H1 (cell line): ENCODE measurements at regions not wholly inside any gene's neighbourhood (a gene's known extent, or its start where the extent isn't known, plus 50 kb on each side); places are given as distances from the start of the nearest gene placed in this dataset.

ENCODE experiments used
- CTCF ChIA-PET: fragments of 300-600 bp; sonication (Branson Sonifier 250); formaldehyde crosslinking; loops from one replicate; lab custom pipeline; 2021; ENCODE audit not compliant: partially characterized antibody; lab: Charles Lee
- POLR2A ChIA-PET: fragments of 300-600 bp; sonication (Branson Sonifier 250); formaldehyde crosslinking; loops from one replicate; lab custom pipeline; 2021; ENCODE audit warnings: inconsistent platforms; ENCODE audit not compliant: partially characterized antibody; lab: Charles Lee
- DNase-seq, 2 experiments: peaks; one replicate each; pipeline versions ENCODE4 v3.0.0 to v3.0.0-alpha.2; 2010 to 2022; ENCODE audit warnings: low spot score in 2 of 2, low read depth in 1 of 2, mixed read lengths in 1 of 2
- FAIRE-seq: peaks from 2 replicates; lab custom pipeline; 2011; peaks lifted over from hg19 to GRCh38; lab: Jason Lieb, UNC
- H2AFZ ChIP-seq: 2 replicates; pipeline ENCODE4 v1.8.1; 2012; ENCODE audit warnings: low read length, inconsistent platforms
- H2AK5ac ChIP-seq: 2 replicates; pipeline ENCODE4 v1.6.1; 2013; ENCODE audit warnings: low read depth, low read length
- H2BK120ac ChIP-seq: replicated peaks from 2 replicates; pipeline ENCODE3; 2013; ENCODE audit warnings: low read depth, low read length, inconsistent platforms
- H2BK12ac ChIP-seq: 2 replicates; pipeline ENCODE4 v1.6.1; 2013; ENCODE audit warnings: low read depth, low read length
- H2BK15ac ChIP-seq: 2 replicates; pipeline ENCODE4 v1.6.1; 2013; ENCODE audit warnings: low read length
- H2BK20ac ChIP-seq: 2 replicates; pipeline ENCODE4 v1.6.1; 2013; ENCODE audit warnings: low read length
- H2BK5ac ChIP-seq: 2 replicates; pipeline ENCODE4 v1.6.1; 2013; ENCODE audit warnings: low read depth, low read length
- H3K14ac ChIP-seq: 2 replicates; pipeline ENCODE4 v1.6.1; 2013; ENCODE audit warnings: inconsistent platforms; ENCODE audit not compliant: insufficient read length
- H3K18ac ChIP-seq: 2 replicates; pipeline ENCODE4 v1.6.1; 2013; ENCODE audit warnings: low read length; ENCODE audit errors: extremely low read depth
- H3K23ac ChIP-seq: 2 replicates; pipeline ENCODE4 v1.6.1; 2013; ENCODE audit warnings: inconsistent platforms; ENCODE audit not compliant: insufficient read length
- H3K23me2 ChIP-seq: 2 replicates; pipeline ENCODE4 v1.6.1; 2013; ENCODE audit warnings: low read depth, low read length
- H3K27ac ChIP-seq: 2 replicates; pipeline ENCODE4 v1.6.1; 2011; ENCODE audit warnings: low read depth, low read length, inconsistent platforms
- H3K27me3 ChIP-seq, 4 experiments: replicated peaks in 1 of 4; 1 replicate in 1 of 4; 2 replicates in 3 of 4; pipeline versions ENCODE4 v1.6.1 to v1.8.1; 2011 to 2013; ENCODE audit warnings: low read length in 3 of 4, mild to moderate bottlenecking in 3 of 4, inconsistent platforms in 2 of 4, mixed read lengths in 2 of 4, moderate library complexity in 1 of 4; ENCODE audit not compliant: control insufficient read depth in 3 of 4, insufficient read depth in 3 of 4; ENCODE audit errors: extremely low read depth in 1 of 4
- H3K36me3 ChIP-seq, 4 experiments: 2 replicates each; pipeline versions ENCODE4 v1.6.1 to v1.8.1; 2011 to 2013; ENCODE audit warnings: mild to moderate bottlenecking in 4 of 4, low read length in 3 of 4, moderate library complexity in 2 of 4, control low read depth in 1 of 4, inconsistent platforms in 1 of 4; ENCODE audit not compliant: insufficient read depth in 4 of 4, control insufficient read depth in 2 of 4
- H3K4ac ChIP-seq: replicated peaks from 2 replicates; pipeline ENCODE3; 2013; ENCODE audit warnings: low read length, low read depth, mixed read lengths, inconsistent platforms; ENCODE audit not compliant: insufficient read length
- H3K4me1 ChIP-seq, 4 experiments: replicated peaks in 1 of 4; 1 replicate in 1 of 4; 2 replicates in 3 of 4; pipeline versions ENCODE4 v1.6.1 to v1.8.1; 2011 to 2013; ENCODE audit warnings: low read length in 3 of 4, inconsistent platforms in 2 of 4, mixed read lengths in 1 of 4; ENCODE audit not compliant: insufficient read depth in 4 of 4, control insufficient read depth in 3 of 4
- H3K4me2 ChIP-seq, 2 experiments: 2 replicates each; pipeline versions ENCODE4 v1.6.1 to v1.8.1; 2011 to 2013; ENCODE audit warnings: low read depth in 2 of 2, low read length in 2 of 2, control low read depth in 1 of 2, inconsistent platforms in 1 of 2, mild to moderate bottlenecking in 1 of 2; ENCODE audit not compliant: insufficient read depth in 1 of 2
- H3K4me3 ChIP-seq, 4 experiments: fragments of 200-600, 300-600 bp in 1 of 4; sonication (generic), shearing (Covaris generic), sonication (Bioruptor Twin) in 1 of 4; 2 replicates each; pipeline versions ENCODE4 v1.5.1 to v1.8.1; 2011 to 2016; ENCODE audit warnings: low read length in 4 of 4, low read depth in 3 of 4, control low read depth in 2 of 4, inconsistent platforms in 2 of 4, mild to moderate bottlenecking in 2 of 4, mixed read lengths in 1 of 4, moderate library complexity in 1 of 4; ENCODE audit not compliant: insufficient read depth in 2 of 4; ENCODE audit errors: extremely low read depth in 1 of 4
- H3K56ac ChIP-seq: replicated peaks from 2 replicates; pipeline ENCODE3; 2013; ENCODE audit warnings: low read depth, mild to moderate bottlenecking, mixed read lengths, low read length, inconsistent platforms; ENCODE audit not compliant: insufficient read length
- H3K79me1 ChIP-seq: 2 replicates; pipeline ENCODE4 v1.6.1; 2013; ENCODE audit warnings: low read depth, low read length, control low read depth
- H3K79me2 ChIP-seq, 2 experiments: 2 replicates each; pipeline versions ENCODE4 v1.6.1 to v1.8.1; 2012 to 2013; ENCODE audit warnings: low read length in 2 of 2, mild to moderate bottlenecking in 2 of 2, inconsistent platforms in 1 of 2; ENCODE audit not compliant: insufficient read depth in 2 of 2, control insufficient read depth in 1 of 2
- H3K9ac ChIP-seq, 4 experiments: replicated peaks in 1 of 4; 1 replicate in 1 of 4; 2 replicates in 3 of 4; pipeline versions ENCODE4 v1.6.1 to v1.8.1; 2011 to 2013; ENCODE audit warnings: low read depth in 3 of 4, low read length in 3 of 4, control low read depth in 2 of 4, mild to moderate bottlenecking in 2 of 4, moderate library complexity in 2 of 4, inconsistent platforms in 1 of 4; ENCODE audit errors: extremely low read depth in 1 of 4
- H3K9me3 ChIP-seq, 2 experiments: 2 replicates each; pipeline versions ENCODE4 v1.6.1 to v1.8.1; 2012 to 2013; ENCODE audit warnings: mild to moderate bottlenecking in 2 of 2, moderate library complexity in 2 of 2, control low read depth in 1 of 2, inconsistent platforms in 1 of 2, low read depth in 1 of 2, low read length in 1 of 2, mixed read lengths in 1 of 2; ENCODE audit not compliant: insufficient read depth in 2 of 2
- H4K20me1 ChIP-seq, 2 experiments: replicated peaks in 1 of 2; 2 replicates each; pipeline versions ENCODE3 to v1.8.1; 2011 to 2013; ENCODE audit warnings: inconsistent platforms in 2 of 2, low read length in 2 of 2, mild to moderate bottlenecking in 1 of 2; ENCODE audit not compliant: insufficient read depth in 2 of 2, control insufficient read depth in 1 of 2
- H4K5ac ChIP-seq: 2 replicates; pipeline ENCODE4 v1.6.1; 2013; ENCODE audit warnings: low read length, low read depth, mixed read lengths, inconsistent platforms; ENCODE audit not compliant: insufficient read length
- H4K8ac ChIP-seq: 2 replicates; pipeline ENCODE4 v1.8.0; 2013; ENCODE audit warnings: mild to moderate bottlenecking, moderate library complexity, low read length, inconsistent platforms; ENCODE audit not compliant: insufficient read depth; ENCODE audit errors: extremely low read depth
- H4K91ac ChIP-seq: replicated peaks from 2 replicates; pipeline ENCODE3; 2013; ENCODE audit warnings: low read length, mixed read lengths, inconsistent platforms; ENCODE audit not compliant: insufficient read length
- EZH2 ChIP-seq: fragments of 200-600 bp; sonication (generic); IDR thresholded peaks from 2 replicates; pipeline ENCODE4 v1.7.1; 2012; ENCODE audit warnings: low read depth, mild to moderate bottlenecking, moderate library complexity, low read length, inconsistent platforms; ENCODE audit not compliant: severe bottlenecking
- KDM4A ChIP-seq: IDR thresholded peaks from one replicate; pipeline ENCODE4 v1.7.1; 2012; ENCODE audit warnings: low read depth, mild to moderate bottlenecking, moderate library complexity, low read length, inconsistent platforms; ENCODE audit not compliant: severe bottlenecking
- POLR2AphosphoS5 ChIP-seq: IDR thresholded peaks from 2 replicates; pipeline ENCODE4 v1.6.1; 2011; ENCODE audit warnings: low read depth, low read length
- RBBP5 ChIP-seq: IDR thresholded peaks from 2 replicates; pipeline ENCODE4 v1.7.1; 2012; ENCODE audit warnings: low read depth, mild to moderate bottlenecking, inconsistent platforms, low read length, moderate library complexity, borderline replicate concordance
- SAP30 ChIP-seq: fragments of 300-600 bp; sonication (generic); IDR thresholded peaks from 2 replicates; pipeline ENCODE4 v1.7.1; 2012; ENCODE audit warnings: low read length, moderate library complexity, mild to moderate bottlenecking, inconsistent platforms; ENCODE audit not compliant: insufficient read depth, insufficient replicate concordance
- WGBS, 2 experiments: shearing (Covaris generic) in 1 of 2; methylation state at CpG; one replicate each; pipeline versions ENCODE4 v1.1.6 to v1.1.7; 2013 to 2015; ENCODE audit warnings: low lambda C conversion rate in 2 of 2, mixed read lengths in 2 of 2, inconsistent platforms in 1 of 2, low coverage in 1 of 2, missing lambda C conversion rate in 1 of 2; ENCODE audit not compliant: insufficient replicate concordance in 2 of 2, insufficient coverage in 1 of 2, insufficient read length in 1 of 2; ENCODE audit errors: extremely low coverage in 1 of 2, missing lambda C conversion rate in 1 of 2; 5-methylcytosine and 5-hydroxymethylcytosine counted together

DNA sequence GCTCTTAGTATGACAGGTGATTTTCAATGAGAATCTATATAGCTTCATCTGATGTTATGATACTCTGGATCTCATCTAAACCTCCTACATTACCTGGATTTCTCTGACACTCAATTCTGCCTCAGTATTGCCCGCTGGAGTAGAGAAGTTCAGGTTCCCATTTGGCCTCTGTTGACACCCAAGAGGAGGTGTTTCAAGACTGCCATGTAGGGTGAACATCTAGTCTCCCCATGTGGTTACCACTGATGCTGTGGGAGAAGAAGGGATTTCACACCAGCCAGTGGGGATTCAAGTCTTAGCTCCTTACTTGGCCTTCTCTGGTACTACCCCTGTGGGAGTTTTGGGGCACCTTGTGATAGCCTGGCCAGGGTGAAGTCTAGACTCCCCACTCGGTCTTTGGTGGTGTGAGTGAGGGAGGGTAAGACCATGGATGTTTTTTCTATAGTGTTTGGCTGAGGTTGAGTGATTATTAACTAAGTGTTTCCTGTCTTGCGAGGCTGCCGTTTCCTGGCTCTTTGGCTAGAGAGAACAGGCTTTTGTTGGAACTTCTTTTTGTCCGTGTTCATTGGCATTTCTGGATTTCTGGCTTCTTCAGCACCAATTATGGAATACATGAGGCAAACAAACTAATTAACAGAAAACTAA lies 90.7 kb downstream of the RHOU start:
- no peak for FAIRE-seq

More for the DNA sequence above, 90.7 kb downstream of the RHOU start:
- Histone ChIP-seq H3K18ac (no peak overlapping the region), H3K9ac (no peak overlapping the region), H3K23me2 (no peaks in the 10 kb centered on the region), H4K20me1 (no peaks in the 10 kb centered on the region), H3K56ac (no peak overlapping the region), H3K23ac (no peak overlapping the region), H2BK120ac (no peak overlapping the region), H2BK5ac (no peak overlapping the region), H3K9me3 (no peaks in the 10 kb centered on the region)
- TF ChIP-seq KDM4A (no peak), EZH2 (no peak), POLR2AphosphoS5 (no peak), RBBP5 (no peak), SAP30 (no peak)
- TF ChIP-seq, all 59 proteins: peak for 0
- DNase-seq = peak in 1 of 2 experiments; percentile 7
- Histone ChIP-seq H2BK12ac (no peak overlapping the region), H3K79me1 (no peaks in the 10 kb centered on the region), H3K27ac (no peak overlapping the region), H2BK15ac (no peak overlapping the region), H3K4me2 (no peak overlapping the region), H2BK20ac (no peak overlapping the region; the same call in 1 of the 2 replicates), H4K91ac (no peak overlapping the region), H3K79me2 (no peaks in the 10 kb centered on the region), H2AFZ (no peak overlapping the region), H4K5ac (no peak overlapping the region), H3K27me3 (no peaks in the 10 kb centered on the region), H3K36me3 (no peaks in the 10 kb centered on the region), H2AK5ac (no peak overlapping the region), H3K4ac (no peak overlapping the region), H3K4me1 (peaks cover 0 to 4% (median 1%) of the 10 kb centered on the region in 4 experiments; a peak in 2 of 7 replicates), H3K14ac (no peak overlapping the region), H3K4me3 (no peak overlapping the region), H4K8ac (no peak overlapping the region)
- ChIA-PET POLR2A (interaction anchor here (1.1 kb wide), 1 partner anchor 162 kb away, joined by 3 read pairs; no protein-coding TSS in a partner anchor), CTCF (no interaction called here)
- 86% methylated on average over 5 of the region's 5 CpGs; no CpG with 5 or more reads in 1 of the 2 experiments for WGBS, 2 experiments
